ENCODE measurements at regions not wholly inside any gene's neighbourhood (a gene's known extent, or its start where the extent isn't known, plus 50 kb on each side); places are given as distances from the start of the nearest gene placed in this dataset.
"Not testable (repeated sequence)": the region's sequence is repeated elsewhere in the genome, so short reads cannot be mapped to it uniquely, and the experiment has no call there.

DNA sequence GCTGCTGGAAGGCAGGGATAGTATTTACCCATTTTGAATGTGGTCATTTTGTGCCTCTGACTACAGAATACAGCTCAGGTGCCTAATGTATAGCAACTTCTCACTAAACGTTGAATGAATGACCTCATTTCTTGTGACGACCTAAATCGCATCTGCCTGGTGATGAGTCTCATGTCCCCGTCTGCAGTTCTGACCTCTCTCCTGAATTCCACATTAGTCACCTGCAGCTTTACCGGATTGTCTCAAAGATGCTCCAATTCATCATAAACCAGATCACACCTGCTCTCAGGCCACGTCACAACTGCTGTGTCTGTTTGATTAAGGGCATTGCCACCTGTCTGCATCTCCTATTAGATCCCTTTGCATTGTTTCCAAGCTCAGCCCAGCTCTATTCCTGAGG is 133.6 kb upstream of the MYT1L start:
- no peak overlapping the region for H3K4me3 Mint-ChIP-seq
- no peaks in the 10 kb centered on the region for H3K4me1 Mint-ChIP-seq (ENCODE audit: low read depth)
- H3K27me3 Mint-ChIP-seq (ENCODE audit: low read depth): no peaks in the 10 kb centered on the region
- H3K9me3 Mint-ChIP-seq: no peaks in the 10 kb centered on the region
- H3K36me3 Mint-ChIP-seq (ENCODE audit: low read depth): no peaks in the 10 kb centered on the region
- no peak overlapping the region for H3K27ac Mint-ChIP-seq

DNA sequence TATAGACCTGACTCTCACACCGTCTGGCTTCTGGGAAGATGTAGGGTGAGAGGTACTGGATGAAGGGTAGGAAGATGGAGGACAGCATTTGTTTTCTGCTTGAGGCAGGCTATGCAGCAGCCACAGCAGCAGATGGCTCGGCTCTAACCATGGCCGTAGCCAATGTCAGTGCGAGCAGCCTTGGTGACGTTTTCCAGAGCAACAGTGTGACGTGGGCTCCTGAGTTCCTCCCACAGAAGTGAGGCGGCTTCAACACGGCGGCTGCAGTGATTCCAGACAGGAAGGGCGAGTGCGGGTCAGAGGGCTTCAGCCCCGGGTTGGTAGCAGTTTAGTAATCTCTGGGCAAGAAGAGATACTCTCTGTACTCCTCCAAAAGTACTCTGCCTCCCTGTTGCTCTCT is 133.0 kb upstream of the MYT1L start:
- H3K27ac Mint-ChIP-seq: no peak overlapping the region
- H3K4me1 Mint-ChIP-seq (ENCODE audit: low read depth): no peaks in the 10 kb centered on the region
- H3K9me3 Mint-ChIP-seq: no peaks in the 10 kb centered on the region
- no peaks in the 10 kb centered on the region for H3K27me3 Mint-ChIP-seq (ENCODE audit: low read depth)
- no peak overlapping the region for H3K4me3 Mint-ChIP-seq
- H3K36me3 Mint-ChIP-seq (ENCODE audit: low read depth): no peaks in the 10 kb centered on the region

DNA sequence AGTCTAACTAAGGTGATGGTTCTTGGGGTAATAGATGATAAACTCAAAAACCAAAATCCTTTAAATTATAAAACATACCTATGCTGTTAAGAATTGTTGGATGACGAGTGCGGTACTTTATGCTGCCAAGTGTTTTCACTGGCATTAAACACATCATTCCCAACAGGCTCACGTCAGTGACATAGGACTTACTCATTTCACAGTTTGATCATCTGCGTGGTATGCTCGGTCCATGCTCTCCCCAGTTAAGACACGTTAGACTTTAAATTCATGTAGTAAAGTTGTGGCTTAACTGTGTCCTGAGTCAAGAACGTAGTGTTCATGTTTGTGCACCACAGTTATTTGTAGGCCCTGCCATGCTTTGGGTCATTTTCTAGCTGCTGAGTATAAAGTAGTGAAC is 125.6 kb upstream of the MYT1L start:
- Mint-ChIP-seq H3K9me3 (no peaks in the 10 kb centered on the region), H3K27me3 (ENCODE audit: low read depth) (no peaks in the 10 kb centered on the region), H3K4me1 (ENCODE audit: low read depth) (no peaks in the 10 kb centered on the region), H3K27ac (no peak overlapping the region), H3K36me3 (ENCODE audit: low read depth) (no peaks in the 10 kb centered on the region), H3K4me3 (no peak overlapping the region)

DNA sequence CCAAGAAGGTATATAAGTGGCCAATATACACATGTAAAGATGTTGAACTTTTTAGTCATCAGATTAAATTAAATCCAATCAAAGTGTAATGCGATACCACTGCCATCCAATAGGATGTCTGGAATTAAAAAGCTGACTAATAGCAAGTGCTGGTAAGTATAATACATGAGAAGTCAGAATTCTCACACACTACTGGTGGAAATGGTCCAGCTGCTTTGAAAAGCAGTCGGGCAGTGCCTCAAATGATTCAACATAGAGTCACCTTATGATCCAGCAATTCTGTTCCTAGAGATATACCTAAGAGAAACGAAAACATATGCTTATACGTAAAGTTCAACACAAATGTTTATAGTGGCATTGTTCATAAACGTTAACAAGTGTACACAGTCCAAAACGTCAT is 124.1 kb upstream of the MYT1L start:
- Mint-ChIP-seq H3K9me3 (no peaks in the 10 kb centered on the region), H3K27me3 (ENCODE audit: low read depth) (no peaks in the 10 kb centered on the region), H3K4me3 (no peak overlapping the region)

DNA sequence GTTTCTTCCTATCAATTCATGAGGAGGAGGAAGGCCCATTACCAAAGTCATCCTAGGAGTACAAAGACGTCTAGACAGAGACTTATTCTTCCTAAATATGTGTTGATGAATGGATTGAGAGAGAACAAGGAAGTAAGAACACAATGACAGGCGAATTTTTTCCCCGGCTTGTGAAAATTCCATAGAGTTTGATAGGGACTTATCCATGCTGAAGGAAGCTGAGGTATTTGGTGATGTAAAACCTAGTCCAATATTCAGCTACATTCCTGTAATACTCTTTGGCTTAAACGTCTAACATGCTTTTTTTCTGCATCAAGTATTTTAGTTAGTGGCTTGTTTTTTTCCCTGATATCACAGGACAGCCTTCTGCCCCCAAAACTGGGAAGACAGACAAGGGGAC is 121.9 kb upstream of the MYT1L start:
- H3K4me3 Mint-ChIP-seq: no peak overlapping the region
- no peak overlapping the region for H3K27ac Mint-ChIP-seq
- no peaks in the 10 kb centered on the region for H3K27me3 Mint-ChIP-seq (ENCODE audit: low read depth)
- no peaks in the 10 kb centered on the region for H3K36me3 Mint-ChIP-seq (ENCODE audit: low read depth)
- no peaks in the 10 kb centered on the region for H3K9me3 Mint-ChIP-seq
- H3K4me1 Mint-ChIP-seq (ENCODE audit: low read depth): no peaks in the 10 kb centered on the region

More for the DNA sequence above, 124.1 kb upstream of the MYT1L start:
- Mint-ChIP-seq H3K36me3 (ENCODE audit: low read depth) (no peaks in the 10 kb centered on the region), H3K4me1 (ENCODE audit: low read depth) (no peaks in the 10 kb centered on the region), H3K27ac (no peak overlapping the region)

DNA sequence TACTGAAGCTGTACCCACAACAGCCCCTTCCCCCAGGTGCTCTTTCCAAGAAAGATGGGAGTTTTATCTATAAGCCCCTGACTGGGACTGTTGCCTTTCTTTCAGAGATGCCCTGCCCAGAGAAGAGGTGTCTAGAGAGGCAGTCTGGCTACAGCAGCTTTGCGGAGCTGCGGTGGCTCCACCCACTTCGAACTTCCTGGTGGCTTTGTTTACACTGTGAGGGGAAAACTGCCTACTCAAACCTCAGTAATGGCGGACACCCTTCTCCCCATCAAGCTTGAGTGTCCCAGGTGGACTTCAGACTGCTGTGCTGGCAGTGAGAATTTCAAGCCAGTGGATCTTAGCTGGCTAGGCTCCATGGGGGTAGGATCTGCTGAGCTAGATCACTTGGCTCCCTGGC is 120.2 kb upstream of the MYT1L start:
- H3K4me1 Mint-ChIP-seq (ENCODE audit: low read depth); H3K9me3 Mint-ChIP-seq; H3K36me3 Mint-ChIP-seq (ENCODE audit: low read depth); H3K4me3 Mint-ChIP-seq; H3K27ac Mint-ChIP-seq; H3K27me3 Mint-ChIP-seq (ENCODE audit: low read depth): not testable (repeated sequence)

DNA sequence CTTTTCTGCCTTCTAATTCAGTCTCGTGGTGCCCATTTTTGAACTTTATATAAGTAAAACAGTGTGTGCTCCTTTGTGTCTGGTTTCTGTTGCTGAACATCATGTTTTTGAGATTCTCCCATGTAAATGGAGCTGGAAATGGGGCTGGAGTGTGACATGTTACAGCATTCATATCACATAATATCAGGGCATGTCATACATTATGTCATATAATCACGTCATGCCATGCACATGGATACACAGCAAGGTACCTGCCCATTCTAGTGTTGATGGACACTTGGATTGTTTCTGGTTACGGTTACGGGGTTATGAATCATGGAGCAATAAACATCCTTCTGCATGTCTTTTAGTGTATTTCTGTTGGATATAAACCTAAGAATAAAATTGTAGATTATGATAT is 117.1 kb upstream of the MYT1L start:
- no peaks in the 10 kb centered on the region for H3K27me3 Mint-ChIP-seq (ENCODE audit: low read depth)

DNA sequence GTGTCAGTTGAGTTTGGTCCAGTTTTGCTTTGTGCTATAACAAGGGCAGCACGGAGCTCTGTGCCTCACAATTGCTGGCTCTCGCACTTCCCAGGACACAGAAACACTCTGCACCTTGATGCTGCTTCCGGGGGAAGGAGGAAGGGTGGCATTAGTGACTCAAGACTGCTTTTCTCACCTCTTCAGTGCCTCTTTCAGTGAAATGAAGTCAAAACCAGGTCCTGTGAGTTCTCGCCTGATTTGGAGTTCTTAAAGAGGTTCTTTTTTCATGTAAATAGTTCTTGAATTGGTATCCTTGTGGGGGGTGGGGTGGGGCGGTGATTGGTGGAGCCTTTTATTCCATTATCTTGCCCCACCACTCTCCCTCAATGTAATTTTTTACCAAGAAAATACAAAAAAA is 91.5 kb upstream of the MYT1L start:
- Mint-ChIP-seq H3K4me1 (ENCODE audit: low read depth) (no peaks in the 10 kb centered on the region), H3K27ac (no peak overlapping the region), H3K4me3 (no peak overlapping the region), H3K9me3 (no peaks in the 10 kb centered on the region), H3K36me3 (ENCODE audit: low read depth) (no peaks in the 10 kb centered on the region), H3K27me3 (ENCODE audit: low read depth) (no peaks in the 10 kb centered on the region)

More for the DNA sequence above, 117.1 kb upstream of the MYT1L start:
- Mint-ChIP-seq H3K4me1 (ENCODE audit: low read depth) (no peaks in the 10 kb centered on the region), H3K4me3 (no peak overlapping the region), H3K9me3 (no peaks in the 10 kb centered on the region), H3K27ac (no peak overlapping the region), H3K36me3 (ENCODE audit: low read depth) (no peaks in the 10 kb centered on the region)

DNA sequence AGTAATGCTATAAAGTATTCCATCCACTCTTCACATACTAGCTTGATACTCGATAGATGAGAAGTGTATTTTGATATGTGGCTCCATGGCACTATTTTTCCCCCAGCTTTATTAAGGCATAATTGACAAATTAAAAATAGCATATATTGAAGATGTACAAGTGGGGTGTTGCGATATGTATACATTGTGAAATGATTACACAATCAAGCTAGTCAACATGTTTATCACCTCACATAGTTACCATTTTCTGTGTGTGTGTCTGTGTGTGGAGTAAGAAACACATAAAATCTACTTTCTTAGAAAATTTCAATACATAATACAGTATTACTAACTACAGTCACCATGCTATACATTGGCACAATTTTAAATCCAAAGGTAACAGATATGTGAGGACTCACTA is 82.5 kb upstream of the MYT1L start:
- Mint-ChIP-seq H3K27me3 (ENCODE audit: low read depth) (no peaks in the 10 kb centered on the region), H3K27ac (no peak overlapping the region), H3K4me1 (ENCODE audit: low read depth) (no peaks in the 10 kb centered on the region), H3K36me3 (ENCODE audit: low read depth) (no peaks in the 10 kb centered on the region), H3K4me3 (no peak overlapping the region), H3K9me3 (no peaks in the 10 kb centered on the region)

DNA sequence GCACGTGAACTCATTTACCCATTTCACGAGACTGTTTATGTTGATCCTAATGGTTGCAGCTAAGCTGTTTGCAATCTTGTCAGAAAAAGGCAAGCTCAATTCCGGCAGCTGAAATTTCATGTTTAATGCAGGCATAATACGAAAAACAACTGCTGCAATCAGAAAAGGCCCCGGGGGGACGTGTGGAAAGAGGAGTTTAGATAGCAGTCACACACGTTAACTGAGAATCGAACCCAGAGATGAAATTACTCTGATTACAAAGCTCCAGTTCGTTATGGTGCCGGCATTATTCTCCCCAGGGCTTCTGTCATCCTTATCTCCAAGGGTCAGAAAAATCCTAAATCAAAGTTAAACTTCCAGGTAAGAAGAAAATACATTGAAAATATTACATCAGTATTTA is 79.9 kb upstream of the MYT1L start:
- H3K4me3 Mint-ChIP-seq: no peak overlapping the region
- H3K36me3 Mint-ChIP-seq (ENCODE audit: low read depth): no peaks in the 10 kb centered on the region
- H3K9me3 Mint-ChIP-seq: peaks cover 4% of the 10 kb centered on the region
- H3K27ac Mint-ChIP-seq: no peak overlapping the region
- H3K27me3 Mint-ChIP-seq (ENCODE audit: low read depth): no peaks in the 10 kb centered on the region
- H3K4me1 Mint-ChIP-seq (ENCODE audit: low read depth): no peaks in the 10 kb centered on the region

DNA sequence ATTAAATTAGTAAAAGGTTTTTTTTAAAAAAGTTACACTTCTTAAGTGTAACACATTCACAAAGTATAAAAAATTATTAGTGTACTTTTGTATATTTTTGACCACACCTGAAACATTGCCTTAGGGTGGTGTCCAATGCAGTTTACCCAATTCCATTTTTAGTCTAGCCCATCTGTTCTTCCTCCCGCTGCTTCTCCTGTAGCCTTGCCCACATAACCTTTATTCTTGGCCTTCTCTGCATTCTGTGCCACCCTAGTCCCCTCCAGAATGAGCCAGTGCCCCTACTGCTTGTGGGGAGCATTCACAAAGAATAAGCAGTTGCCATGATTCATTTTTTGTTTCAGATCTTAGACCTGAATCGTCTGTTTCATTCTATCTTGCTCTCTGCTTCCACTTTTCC is 78.4 kb upstream of the MYT1L start:
- H3K4me3 Mint-ChIP-seq: no peak overlapping the region
- peaks cover 10% of the 10 kb centered on the region for H3K9me3 Mint-ChIP-seq

DNA sequence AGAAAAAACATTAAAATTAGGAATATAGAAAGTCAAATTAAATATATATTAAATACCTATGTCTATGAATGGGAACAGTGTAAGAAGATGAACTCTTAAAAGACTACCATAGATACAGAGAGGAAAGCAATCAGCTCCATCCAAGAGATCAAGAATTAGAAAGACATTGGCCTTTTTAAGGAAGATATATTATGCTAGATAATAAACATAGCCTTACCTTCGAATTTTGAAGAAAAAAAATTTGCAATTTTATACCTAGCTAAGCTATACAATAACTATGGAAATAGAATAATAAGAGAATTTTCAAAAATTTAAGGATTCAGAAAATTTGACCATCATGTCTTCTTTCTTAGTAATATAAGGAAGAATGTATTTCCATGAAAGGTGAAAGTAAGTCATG is 74.7 kb upstream of the MYT1L start:
- Mint-ChIP-seq H3K27ac (no peak overlapping the region), H3K27me3 (ENCODE audit: low read depth) (no peaks in the 10 kb centered on the region), H3K4me3 (no peak overlapping the region), H3K4me1 (ENCODE audit: low read depth) (no peaks in the 10 kb centered on the region), H3K9me3 (peaks cover 10% of the 10 kb centered on the region), H3K36me3 (ENCODE audit: low read depth) (no peaks in the 10 kb centered on the region)

More for the DNA sequence above, 78.4 kb upstream of the MYT1L start:
- Mint-ChIP-seq H3K4me1 (ENCODE audit: low read depth) (no peaks in the 10 kb centered on the region), H3K36me3 (ENCODE audit: low read depth) (no peaks in the 10 kb centered on the region), H3K27me3 (ENCODE audit: low read depth) (no peaks in the 10 kb centered on the region), H3K27ac (no peak overlapping the region)

DNA sequence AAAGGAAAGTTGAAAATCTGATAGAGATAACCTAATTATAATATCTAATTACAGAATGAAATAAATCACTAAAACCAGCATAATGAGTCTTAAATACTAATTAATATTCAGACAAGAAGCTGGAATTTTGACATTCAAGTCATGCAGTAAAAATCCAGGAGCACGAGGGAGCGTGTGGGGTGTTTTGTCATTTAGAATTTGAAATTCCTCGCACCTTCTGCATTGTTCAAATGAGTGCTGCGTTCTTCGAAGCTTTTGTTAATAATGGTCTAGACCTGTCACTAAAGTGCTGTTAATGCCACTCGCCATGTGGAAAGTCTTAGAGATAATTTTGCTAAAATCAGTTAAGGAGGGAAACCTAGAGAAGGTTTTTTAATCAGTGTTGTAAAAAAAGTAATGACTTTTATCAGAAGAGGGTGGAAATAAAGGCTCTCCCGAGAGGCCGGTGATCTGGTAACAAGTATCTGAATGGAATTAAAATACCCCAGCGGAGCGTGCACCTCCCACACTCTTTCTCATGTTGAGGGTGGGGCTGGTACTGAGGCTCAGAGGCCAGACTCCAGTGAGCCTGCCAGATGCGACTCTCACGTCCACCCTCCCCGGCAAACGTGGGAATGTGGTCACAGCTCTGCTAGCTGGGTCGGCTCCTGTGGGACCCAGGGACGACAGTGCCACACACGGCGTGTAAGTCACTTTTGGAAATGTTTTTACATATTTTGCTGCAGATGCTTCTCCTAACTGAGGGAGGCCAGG is 69.4 kb upstream of the MYT1L start:
- no peaks in the 10 kb centered on the region for H3K27me3 Mint-ChIP-seq (ENCODE audit: low read depth)
- no peaks in the 10 kb centered on the region for H3K4me1 Mint-ChIP-seq (ENCODE audit: low read depth)
- no peaks in the 10 kb centered on the region for H3K36me3 Mint-ChIP-seq (ENCODE audit: low read depth)
- no peak overlapping the region for H3K27ac Mint-ChIP-seq
- no peak overlapping the region for H3K4me3 Mint-ChIP-seq
- H3K9me3 Mint-ChIP-seq: peaks cover 3% of the 10 kb centered on the region

DNA sequence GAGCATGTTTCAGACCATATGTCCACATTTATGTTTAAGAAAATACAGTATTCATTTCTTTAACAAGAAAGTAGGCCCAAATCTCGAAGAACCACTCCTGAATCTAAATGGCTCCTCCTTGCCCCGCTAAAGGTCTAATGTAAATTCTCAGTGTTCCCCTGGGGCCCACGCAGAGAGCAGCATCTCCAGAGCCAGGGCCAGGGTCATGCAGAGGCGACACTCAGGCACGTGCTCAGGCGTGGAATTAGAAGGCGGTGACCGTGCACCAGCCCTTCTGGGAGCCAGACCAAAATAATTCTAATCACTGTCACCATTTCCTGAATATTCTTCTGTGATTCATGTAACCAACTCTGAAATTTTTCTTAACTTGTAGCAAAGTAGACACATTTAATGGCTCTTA is 68.3 kb upstream of the MYT1L start:
- Mint-ChIP-seq H3K27ac (no peak overlapping the region), H3K9me3 (no peaks in the 10 kb centered on the region), H3K36me3 (ENCODE audit: low read depth) (no peaks in the 10 kb centered on the region), H3K4me1 (ENCODE audit: low read depth) (no peaks in the 10 kb centered on the region), H3K27me3 (ENCODE audit: low read depth) (no peaks in the 10 kb centered on the region), H3K4me3 (no peak overlapping the region)

DNA sequence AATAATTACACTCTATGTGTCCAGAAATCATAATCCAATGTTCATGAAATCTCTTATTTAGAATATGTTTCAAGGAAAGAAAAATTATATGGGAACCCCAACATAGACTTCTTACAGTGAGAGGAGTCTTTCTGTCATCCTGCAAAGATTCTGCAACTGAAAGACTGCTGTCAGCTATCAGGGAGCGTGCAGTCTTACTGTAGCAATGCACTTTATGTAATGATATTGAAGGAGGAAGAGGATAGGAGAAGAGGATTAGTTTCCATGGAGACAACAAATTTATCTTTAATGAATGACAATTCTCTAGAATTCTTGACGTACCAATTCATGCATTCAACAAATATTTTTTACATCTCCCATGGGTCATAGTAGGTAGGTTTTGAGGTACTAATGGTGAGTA is 61.3 kb upstream of the MYT1L start:
- Mint-ChIP-seq H3K4me3 (no peak overlapping the region), H3K27me3 (ENCODE audit: low read depth) (no peaks in the 10 kb centered on the region), H3K36me3 (ENCODE audit: low read depth) (no peaks in the 10 kb centered on the region), H3K9me3 (peaks cover 13% of the 10 kb centered on the region), H3K27ac (no peak overlapping the region), H3K4me1 (ENCODE audit: low read depth) (no peaks in the 10 kb centered on the region)

DNA sequence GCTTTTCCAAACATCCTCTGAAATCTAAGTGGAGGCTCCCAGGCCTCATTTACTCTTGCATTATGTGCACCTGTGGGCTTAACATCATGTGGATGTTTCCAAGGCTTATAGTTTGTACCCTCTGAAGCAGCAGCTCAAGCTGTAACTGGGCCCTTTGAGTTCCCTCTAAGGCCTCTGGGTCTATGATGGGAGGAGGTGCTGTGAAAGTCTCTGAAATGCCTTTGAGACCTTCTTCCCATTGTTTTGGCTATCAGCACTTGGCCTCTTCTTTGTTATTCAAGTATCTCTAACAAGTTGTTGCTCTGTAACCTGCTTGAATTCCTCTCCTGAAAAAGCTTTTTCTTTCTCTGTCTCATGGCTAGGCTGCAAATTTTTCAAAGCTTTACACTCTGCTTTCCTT is 58.1 kb upstream of the MYT1L start:
- no peaks in the 10 kb centered on the region for H3K4me1 Mint-ChIP-seq (ENCODE audit: low read depth)
- H3K36me3 Mint-ChIP-seq (ENCODE audit: low read depth): no peaks in the 10 kb centered on the region
- no peak overlapping the region for H3K4me3 Mint-ChIP-seq
- H3K27ac Mint-ChIP-seq: no peak overlapping the region
- no peaks in the 10 kb centered on the region for H3K27me3 Mint-ChIP-seq (ENCODE audit: low read depth)
- peaks cover 17% of the 10 kb centered on the region for H3K9me3 Mint-ChIP-seq

Data from T-helper 1 cell treated with Interleukin-12 subunit alpha and Interleukin-12 subunit beta and Interleukin-4 antibody, amounts not matched to agents 30 μg/mL and 1 μg/mL, for 36 hours (primary cell).